SK-N-SH (cell line): ENCODE measurements at regions not wholly inside any gene's neighbourhood (a gene's known extent, or its start where the extent isn't known, plus 50 kb on each side); places are given as distances from the start of the nearest gene placed in this dataset.

Source experiments
- CTCF ChIP-seq: fragments of 200-600 bp; sonication (generic); IDR thresholded peaks from 2 replicates; pipeline ENCODE4 v1.6.1; 2017; ENCODE audit warnings: antibody characterized with exemption, mild to moderate bottlenecking, moderate library complexity
- EP300 ChIP-seq, 2 experiments: IDR thresholded peaks; 2 replicates each; pipeline versions ENCODE4 v1.4.0 to v1.6.1; 2012; ENCODE audit warnings: borderline replicate concordance in 1 of 2, low read depth in 1 of 2, low read length in 1 of 2
- FOXM1 ChIP-seq: IDR thresholded peaks from 2 replicates; pipeline ENCODE4 v1.4.0; 2012; ENCODE audit warnings: low read depth, mild to moderate bottlenecking
- MXI1 ChIP-seq: IDR thresholded peaks from 2 replicates; pipeline ENCODE4 v1.6.1; 2012; ENCODE audit warnings: mild to moderate bottlenecking, low read depth, low read length, improper control_type of control experiment
- RFX5 ChIP-seq: IDR thresholded peaks from 2 replicates; pipeline ENCODE4 v1.6.1; 2012; ENCODE audit warnings: mild to moderate bottlenecking, improper control_type of control experiment, low read length
- SMC3 ChIP-seq: IDR thresholded peaks from 2 replicates; pipeline ENCODE4 v1.6.1; 2012; ENCODE audit warnings: low read depth, low read length, improper control_type of control experiment

- TF ChIP-seq RFX5 (no peak), CTCF (no peak), SMC3 (no peak), FOXM1 (no peak), EP300 (IDR thresholded peaks at IDR 0.05; ENCODE audit: borderline replicate concordance in 1 of 2, low read depth in 1 of 2, low read length in 1 of 2) (no peak), MXI1 (no peak)
These were observed 150.7 kb upstream of the SHH start for GRCh38 chr7:155962968-155963300.
